GM19324 (cell line): ENCODE measurements at regions not wholly inside any gene's neighbourhood (a gene's known extent, or its start where the extent isn't known, plus 50 kb on each side); places are given as distances from the start of the nearest gene placed in this dataset.

Experiments
- ATAC-seq: cut with Tn5 transposase; IDR thresholded peaks from one replicate; pipeline ENCODE4 v1.9.1; 2021; ENCODE audit warnings: mild to moderate bottlenecking, moderate library complexity; ENCODE audit not compliant: unreplicated experiment, low FRiP score

DNA sequence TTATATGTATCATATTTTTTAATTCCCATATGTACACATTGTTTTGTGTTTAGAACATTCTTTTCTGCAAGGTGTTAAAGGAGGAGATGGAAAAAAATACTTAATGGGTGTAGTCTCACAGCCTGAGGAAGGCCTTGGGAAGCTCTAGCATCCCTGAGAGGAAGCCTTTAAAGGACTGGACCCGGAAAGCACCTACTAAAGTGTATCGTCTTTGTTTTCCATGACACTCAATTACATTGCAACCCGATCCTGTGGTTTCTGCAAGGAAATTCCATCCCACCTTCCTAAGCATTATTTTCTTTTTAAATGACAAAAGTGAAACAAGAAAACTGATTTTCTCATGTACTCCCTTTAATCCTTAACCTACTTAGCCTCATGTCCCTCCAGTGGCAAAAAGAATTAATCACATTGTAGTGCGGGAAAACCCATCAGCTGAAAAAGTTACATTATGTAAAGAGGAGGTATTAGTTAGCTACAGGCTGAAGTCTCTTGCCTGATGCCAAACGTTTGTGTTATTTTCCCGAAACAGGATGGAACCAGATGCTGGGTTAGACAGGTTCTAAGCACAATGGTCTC is 147.8 kb upstream of the CPSF6 start:
- ATAC-seq, result no peak

DNA sequence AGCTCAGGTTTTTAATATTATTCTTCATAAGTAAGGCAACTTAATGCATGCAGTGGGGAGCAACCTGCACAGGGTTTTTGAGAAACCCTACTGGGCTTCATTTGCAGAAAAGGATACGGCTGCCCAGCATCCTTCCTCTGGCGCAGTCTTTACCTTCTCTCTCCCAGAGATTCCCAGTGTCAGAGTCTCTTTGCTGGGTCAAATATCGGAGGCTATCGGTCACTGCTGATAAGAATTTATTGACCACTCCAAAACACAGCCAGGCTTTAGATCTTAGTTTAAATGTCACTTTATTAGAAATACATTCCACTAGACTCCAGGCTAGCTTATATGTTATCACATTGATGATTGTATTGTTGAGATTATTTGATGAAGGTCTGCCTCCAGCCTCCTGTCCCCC is 147.2 kb upstream of the CPSF6 start:
- no peak for ATAC-seq

DNA sequence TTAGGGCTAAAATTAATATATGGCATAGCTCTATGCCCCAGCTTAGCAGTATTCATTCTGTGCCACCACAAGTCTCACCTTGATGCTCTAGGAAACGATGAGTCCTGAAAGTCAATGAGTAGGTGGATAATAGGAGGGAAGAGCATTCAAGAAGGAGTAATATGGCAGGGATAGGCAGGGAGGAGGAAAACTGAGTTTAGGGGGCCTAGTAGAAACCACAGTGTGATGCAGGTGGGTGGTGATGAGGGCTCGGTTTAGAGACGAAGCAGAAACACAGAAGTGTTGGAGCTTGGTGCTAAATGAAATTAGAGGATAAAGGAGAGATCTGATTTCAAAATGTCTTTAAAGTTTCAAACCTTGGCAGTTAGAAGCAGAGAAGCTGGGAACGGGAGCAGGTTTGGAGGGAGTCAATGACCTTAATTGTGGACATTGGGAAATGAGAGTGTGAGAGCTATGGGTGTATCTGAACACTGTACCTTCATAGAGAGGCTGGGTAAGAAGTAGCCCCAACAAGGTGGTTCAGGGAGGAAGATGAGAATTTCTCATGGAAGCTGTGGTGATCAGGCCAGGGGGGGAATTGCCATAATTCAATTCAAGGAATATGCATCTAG is 144.7 kb upstream of the CPSF6 start:
- no peak for ATAC-seq

DNA sequence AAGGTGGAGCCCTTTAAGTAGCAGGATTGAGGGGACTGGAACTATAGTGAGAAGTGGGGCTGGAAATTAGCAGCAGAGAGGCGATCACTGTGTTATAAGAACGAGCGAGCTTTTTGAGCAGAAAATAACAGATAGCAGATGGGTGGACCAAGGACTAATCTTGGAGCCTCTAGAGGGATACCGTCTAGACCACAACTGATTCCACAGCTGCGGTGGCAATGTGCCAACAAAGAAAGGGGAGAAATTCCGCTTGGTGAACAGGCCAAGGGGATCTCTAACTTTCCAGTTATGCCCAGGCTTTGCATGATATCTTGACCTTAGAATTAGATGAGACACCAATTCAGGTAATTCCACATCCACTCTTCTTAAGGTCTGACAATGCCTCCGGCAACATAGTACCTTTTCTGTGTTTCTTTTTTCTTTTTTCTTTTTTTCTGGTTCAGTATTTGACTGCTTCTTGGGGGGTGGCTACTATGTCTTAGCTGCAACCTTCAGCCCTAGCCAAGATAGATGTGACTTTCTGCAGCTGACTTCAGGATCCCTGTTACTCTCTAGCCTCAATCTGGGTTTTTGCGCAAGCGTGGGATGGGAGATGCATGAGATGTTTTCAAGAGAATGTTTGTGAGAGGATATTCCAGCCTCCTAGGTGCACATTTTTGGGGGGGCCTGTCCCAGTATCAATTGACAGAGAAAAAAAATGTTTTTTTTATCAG is 143.4 kb upstream of the CPSF6 start:
- no peak for ATAC-seq

DNA sequence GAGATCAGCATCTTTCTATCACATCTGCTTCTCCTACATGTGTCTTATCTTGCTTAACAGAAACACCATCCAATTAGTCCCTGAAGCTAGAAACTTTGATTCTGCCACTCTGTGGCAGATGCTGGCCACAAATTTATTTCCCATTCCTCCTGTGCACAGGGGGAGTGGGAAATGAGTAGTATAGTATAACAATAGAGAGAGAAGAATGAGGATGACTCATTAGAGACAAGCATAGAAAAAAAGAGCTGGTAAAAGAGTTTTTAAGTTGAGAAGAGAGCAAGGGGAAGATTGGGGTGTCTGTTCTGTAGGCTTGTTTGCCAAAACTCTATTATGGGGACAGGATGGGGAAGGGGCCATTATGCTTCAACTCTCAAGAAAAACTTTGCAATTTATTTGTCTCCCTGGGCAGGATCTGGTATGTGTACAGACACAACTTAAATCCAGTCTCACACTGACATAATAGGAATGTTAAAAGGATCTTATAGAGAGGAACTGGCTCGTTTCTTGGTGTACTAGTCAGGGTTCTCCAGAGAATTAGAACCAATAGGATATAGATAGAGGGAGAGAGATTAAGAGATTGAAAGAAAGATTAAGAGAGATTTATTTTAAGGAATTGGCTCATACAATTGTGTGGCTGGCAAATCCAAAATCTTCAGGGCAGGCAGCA is 142.6 kb upstream of the CPSF6 start:
- ATAC-seq, result no peak

DNA sequence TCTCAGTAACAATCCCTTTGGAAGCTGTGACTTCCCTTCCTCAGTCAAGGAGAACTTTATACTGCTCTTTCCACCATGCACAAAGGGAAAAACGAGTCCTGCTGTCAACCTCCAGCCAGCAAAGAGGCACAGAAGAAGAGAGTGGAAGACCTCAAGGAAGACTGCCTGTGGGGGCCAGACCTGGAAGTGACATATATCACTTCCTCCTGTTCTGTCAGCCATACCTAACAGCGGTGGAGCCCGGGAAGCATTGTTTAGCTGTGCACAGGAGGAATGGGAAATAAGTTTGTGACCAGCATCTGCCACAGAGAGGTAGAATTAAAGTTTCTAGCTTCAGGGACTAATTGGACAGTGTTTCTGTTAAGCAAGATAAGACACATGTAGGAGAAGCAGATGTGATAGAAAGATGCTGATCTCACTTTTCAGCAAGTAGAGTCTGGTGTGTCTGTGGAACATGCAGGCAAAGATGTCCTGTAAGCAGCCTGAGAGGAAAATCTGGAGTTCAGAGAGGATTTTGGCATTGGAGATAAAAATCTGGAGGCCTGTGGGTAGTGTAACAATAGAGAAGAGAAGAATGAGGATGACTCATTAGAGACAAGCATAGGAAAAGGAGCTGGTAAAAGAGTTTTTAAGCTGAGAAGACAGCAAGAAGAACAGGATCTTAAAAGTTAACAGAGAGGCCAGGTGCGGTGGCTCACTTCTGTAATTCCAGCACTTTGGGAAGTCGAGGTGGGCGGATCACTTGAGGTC is 141.6 kb upstream of the CPSF6 start:
- ATAC-seq, result no peak

DNA sequence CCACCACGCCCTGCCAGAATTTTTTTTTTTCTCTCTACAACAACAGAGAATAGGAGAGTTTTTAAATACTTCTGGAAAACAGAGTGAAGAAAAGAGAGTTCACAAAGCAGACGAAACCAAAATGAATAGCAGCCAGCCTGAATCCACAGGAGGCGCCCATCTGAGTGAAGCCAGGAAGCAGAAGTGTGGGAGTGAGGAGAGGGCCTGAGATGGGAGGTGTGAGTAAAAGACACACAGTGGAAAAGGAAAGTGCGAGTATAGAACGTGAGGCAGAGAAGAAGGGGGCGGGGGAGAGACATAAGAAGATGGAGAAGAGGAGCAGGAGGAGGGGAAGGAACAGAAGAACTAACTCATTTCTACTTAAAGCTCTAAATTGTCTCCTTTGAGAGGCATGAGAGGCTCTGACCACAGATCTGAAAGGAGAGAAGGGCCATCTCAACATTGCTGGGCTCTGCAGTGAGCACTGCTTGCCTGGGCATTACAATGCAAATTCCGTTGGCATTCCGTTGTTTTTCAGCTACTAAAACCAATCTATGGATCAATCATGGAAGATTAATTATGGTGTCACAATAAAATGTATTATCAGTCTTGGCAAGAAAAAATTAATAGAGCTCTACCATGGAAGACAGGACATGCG is 140.1 kb upstream of the CPSF6 start:
- ATAC-seq, result no peak

DNA sequence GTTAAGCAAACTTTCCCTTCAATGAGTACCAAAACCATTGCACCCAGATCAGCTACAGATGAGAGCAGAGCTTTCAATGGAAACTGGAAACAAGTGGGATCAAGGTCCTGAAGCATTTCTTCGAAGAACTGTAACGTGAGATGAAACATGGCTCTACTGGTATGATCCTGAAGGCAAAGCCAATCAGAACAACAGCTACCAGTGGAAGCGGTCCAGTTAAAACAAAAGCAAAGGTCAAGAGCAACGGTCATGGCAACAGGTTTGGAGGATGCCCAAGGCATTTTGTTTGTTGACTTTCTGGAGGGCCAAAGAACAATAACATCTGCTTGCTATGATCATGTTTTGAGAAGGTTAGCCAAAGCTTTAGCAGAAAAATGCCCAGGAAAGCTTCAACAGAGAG is 137.9 kb upstream of the CPSF6 start:
- ATAC-seq, result no peak

DNA sequence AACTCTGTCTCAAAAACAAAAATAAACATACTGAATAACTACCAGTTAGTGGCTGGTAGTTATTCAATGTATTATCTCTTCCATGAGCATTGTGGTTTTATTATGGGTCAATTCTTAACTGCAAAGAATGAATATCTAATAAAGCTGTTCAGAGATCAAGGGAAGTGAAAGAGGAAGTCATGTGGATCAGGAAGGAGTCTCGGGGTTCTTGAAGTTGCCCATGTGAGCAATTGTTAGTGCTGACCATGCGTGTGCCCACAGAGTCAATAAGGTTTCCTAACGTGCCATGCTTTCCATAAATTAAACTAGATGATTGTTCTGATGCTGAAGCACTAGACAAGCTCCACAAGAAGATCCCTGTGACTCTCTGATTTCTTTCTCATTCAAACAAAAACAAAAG is 136.5 kb upstream of the CPSF6 start:
- ATAC-seq, result no peak

DNA sequence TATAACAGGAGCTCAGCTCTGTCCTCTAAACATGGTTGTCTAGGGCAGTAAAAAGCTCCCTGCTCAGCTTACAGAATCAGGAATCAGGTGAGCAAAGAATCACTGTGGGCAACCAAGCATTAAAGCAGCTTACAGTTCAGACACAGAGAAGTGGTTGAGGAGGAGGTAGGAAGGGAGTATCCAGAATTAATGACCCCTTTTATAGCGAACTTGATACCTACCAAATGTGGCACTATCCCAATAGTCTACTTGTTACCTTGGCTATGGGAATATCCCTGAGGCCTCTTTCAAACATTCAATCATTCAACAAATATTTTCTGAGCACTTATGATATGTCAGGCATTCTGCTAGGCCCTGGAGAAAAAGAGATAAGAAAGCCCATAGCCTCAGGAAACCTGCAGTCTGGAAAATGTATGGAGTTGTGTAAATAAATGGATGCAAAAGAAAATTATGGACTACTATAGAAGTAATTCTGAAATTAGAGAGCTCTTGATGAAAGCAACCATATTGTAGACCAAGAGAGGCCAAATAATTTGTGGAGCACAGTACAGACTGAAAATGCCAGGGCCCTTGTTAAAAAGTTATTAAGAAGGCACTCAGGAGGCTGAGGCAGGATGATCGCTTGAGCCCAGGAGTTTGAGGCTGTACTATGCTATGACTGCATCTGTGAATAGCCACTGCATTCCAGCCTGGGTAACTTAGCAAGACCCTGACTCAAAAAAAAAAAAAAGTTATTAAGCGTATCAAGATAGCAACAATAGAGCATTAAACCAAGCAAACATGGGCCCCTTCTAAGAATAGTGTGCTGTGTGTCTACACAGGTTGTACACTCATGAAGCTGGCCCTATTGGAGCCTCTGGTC is 134.0 kb upstream of the CPSF6 start:
- no peak for ATAC-seq

DNA sequence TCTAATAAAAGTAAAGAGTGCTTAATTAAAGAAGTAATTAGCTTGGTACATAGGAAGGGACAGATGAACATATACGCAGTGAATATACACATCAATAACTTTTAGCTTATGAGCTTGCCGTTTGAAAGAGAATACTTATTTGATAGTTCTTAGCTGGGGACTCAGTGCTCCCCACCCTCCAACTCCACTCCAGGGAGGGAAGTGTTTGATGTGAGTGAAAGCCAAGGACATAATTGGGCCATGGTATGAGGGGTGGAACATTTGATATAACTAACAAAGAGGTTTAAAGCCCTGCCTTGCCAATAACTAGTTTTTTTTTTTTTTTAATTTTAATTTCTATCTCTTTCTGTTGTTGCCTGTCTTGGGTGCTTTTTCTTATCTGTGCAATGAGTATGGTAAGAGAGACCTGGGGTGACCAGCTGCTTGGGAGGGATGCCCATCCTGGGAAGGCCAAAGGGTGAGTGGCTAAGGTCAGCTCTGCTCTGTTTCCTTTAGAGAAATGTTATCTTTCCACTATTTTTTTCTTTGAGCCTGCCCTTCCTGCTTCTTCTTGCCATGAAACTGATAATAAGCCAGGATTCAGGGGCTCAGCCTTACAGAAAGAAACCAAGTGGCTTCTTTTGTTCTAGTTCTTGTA is 132.8 kb upstream of the CPSF6 start:
- no peak for ATAC-seq

DNA sequence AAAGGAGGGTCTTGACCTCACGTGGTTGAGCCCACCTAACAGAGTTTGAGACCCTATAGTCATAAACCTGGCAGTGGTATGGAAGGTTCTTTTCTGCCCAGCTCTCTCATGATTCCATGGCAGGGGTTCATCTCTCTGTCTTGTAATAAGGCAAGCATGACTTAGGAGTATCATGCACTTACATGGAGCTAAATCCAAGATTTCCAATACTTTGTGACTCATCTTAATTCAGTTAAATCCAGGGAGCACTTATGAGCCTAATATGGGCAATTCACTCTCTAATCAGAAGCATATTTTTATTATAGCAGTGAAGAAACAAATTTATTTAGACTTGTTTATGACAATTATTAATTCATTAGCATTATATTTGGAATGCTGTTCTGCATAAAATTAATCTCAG is 131.8 kb upstream of the CPSF6 start:
- ATAC-seq, result no peak

DNA sequence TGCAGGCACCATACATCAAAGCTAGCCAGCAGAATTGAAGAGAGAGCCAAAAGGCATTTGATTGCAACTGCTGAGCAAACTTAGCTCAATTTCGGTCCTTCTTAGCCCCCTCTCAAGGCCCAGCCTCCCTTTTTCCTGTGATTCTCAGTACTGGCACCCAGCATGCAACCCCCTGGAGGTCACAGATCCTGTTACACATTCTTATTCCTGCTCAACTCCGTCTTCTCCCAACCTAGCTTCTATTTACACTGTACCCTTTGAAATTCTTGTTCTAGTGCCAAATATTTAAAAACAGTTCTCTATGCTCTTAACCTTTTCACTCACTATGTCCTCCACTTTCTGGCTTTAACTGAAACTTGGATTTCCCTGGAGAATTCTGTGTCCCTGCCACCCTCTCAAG is 131.3 kb upstream of the CPSF6 start:
- ATAC-seq, result no peak

DNA sequence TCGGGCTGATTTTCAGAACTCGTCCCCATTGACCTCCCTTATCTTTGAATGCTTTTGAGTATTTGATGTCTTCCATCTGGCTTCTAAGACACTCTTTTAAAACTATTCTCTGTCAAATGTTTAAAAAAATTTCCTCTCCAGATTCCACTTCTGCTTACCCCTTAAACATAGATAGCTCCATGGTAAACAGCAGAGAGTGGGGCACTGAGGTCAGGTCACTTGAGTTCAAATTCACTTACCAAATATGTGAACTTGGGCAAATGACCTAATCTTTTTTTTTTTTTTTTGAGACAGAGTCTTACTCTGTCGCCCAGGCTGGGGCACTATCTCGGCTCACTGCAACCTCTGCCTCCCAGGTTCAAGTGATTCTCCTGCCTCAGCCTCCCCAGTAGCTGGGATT is 126.8 kb upstream of the CPSF6 start:
- no peak for ATAC-seq

DNA sequence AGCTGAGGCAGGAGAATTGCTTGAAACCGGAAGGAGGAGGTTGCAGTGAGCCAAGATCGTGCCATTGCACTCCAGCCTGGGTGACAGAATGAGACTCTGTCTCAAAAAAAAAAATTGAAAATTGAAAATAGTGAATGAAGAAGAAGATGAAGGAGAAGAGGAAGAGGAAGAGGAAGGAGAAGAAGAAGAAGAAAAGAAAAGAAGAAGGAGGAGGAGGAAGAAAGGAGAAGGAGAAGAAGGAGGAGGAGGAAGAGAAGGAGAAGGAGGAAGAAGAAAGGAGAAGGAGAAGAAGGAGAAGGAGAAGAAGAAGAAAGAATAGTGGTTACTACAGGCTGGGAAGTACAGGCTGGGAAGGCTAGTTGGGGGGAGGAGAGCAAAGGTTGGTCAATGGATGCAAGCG is 124.3 kb upstream of the CPSF6 start:
- ATAC-seq, result no peak

DNA sequence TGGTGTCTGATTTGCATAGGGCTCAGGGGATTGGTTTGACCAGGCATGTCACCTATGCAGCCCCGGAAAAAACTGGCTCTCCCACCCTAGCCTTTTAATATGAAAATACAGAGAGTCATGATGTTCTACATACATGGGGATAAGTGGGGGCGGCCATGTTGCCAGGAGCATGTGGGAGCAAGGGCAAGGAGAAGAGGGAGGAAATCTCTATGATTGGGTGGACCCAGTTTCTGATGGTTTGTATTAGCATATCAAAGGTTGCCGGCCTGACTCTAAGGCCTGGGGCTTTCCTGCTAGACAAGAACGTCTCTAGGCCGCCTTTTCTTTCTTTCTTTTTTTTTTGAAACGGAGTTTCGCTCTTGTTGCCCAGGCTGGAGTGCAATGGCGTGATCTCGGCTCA is 123.4 kb upstream of the CPSF6 start:
- ATAC-seq, result no peak

DNA sequence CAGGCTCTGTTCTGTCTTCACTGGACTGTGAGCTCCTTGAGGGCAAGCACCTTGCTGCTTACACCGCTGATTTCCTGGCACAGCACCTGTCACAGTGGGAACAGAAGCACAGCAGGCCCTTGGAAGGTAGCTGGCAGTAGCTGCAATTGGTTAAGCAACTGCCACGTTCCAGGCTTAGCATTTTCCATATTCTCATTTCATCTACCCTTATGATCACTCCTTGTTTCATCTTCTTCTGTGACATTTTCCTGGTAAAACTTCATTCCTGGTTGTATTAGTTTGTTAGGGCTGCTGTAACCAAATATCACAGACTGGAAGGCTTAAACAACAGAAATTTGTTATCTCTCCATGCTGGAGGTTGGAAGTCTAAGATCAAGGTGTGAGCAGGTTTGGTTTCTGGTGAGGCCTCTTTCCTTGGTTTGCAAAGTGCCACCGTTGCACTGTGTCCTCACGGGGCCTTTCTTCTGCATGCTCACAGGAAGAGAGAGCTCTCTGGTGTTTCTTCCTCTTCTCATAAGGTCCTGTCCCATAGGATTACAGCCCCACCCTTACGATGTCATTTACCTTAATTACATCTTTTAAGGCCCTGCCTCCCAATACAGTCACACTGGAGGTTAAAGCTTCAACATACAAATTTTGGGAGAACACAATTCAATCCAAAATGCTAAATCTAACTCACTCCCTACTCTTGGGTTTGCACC is 121.7 kb upstream of the CPSF6 start:
- ATAC-seq, result no peak

DNA sequence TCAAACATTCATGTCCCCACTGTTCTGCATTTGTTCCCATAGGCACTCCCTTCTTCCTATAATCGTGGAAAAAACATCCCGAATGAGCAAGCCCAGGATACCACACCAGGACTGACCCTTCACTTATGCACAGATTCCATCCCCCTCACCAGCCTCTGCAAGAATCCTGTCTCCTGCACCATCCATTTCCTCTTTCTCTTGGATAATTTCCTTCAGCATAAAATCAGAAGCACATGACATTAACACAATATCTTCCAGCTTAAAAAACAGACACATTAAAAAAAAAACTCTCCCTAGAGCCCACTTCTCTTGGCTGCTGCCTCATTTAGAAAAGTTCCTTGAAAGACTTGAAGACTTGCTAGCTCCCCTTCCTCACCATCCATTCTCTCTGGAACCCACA is 120.9 kb upstream of the CPSF6 start:
- ATAC-seq, result no peak

DNA sequence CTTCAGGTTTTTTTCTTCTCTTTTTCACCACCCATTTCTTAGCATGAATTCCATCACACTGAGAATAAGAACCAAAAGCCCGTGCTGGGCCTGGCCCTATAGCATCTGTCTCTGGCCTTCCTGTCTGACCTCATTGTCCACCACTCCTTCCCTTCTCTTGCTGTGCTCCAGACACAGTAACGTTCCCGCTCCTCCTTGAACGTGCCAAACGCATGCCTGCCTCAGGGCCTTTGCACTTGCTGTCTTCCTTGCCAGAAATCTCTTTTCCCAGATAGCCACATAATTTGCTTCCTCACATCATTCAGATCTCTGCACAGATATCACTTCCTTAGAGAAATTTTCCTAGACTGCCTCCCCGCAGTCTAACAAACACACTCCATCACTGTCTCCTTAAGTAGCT is 119.6 kb upstream of the CPSF6 start:
- ATAC-seq, result no peak
